Stomach (tissue), 8 donors: ENCODE measurements at regions not wholly inside any gene's neighbourhood (a gene's known extent, or its start where the extent isn't known, plus 50 kb on each side); places are given as distances from the start of the nearest gene placed in this dataset.

Experiments used
- DNase-seq, 2 donors: peaks; one replicate each; pipeline versions ENCODE4 v3.0.0 to v3.0.0-alpha.2; 2013 to 2019
- H3K27ac ChIP-seq, 5 donors: fragments of 200-600 bp in 4 of 5; sonication (generic) in 4 of 5; one replicate each; pipeline ENCODE4 v1.5.1; 2013 to 2019; ENCODE audit warnings: mild to moderate bottlenecking in 1 of 5, moderate library complexity in 1 of 5
- H3K27me3 ChIP-seq, 3 donors: fragments of 200-600 bp; sonication (generic); one replicate each; pipeline ENCODE4 v1.5.1; 2017 to 2019; ENCODE audit warnings: mixed run types in 1 of 3
- H3K36me3 ChIP-seq, 4 donors: fragments of 200-600 bp; sonication (generic); 1 replicate in 3 of 4; 2 replicates in 1 of 4; pipeline ENCODE4 v1.5.1; 2016 to 2019
- H3K4me1 ChIP-seq, 4 donors: fragments of 200-600 bp; sonication (generic); one replicate each; pipeline ENCODE4 v1.5.1; 2016 to 2019
- H3K4me3 ChIP-seq, 4 donors: fragments of 200-600 bp; sonication (generic) in 3 of 4; one replicate each; pipeline ENCODE4 v1.5.1; 2016 to 2019; ENCODE audit warnings: mild to moderate bottlenecking in 1 of 4
- H3K9me3 ChIP-seq, 4 donors: fragments of 200-600 bp; sonication (generic); one replicate each; pipeline ENCODE4 v1.5.1; 2016 to 2019
- CTCF ChIP-seq, 7 experiments: fragments of 450-650 bp in 4 of 7; fragments of 200-600 bp in 3 of 7; sonication (generic) in 3 of 7; IDR thresholded peaks; one replicate each; pipeline ENCODE4 v1.5.1; 2016 to 2019; ENCODE audit warnings: antibody characterized with exemption in 7 of 7, control low read depth in 2 of 7, mild to moderate bottlenecking in 1 of 7
- EP300 ChIP-seq: sonication (generic); formaldehyde crosslinking; IDR thresholded peaks from one replicate; pipeline ENCODE4 v1.6.1; 2017; ENCODE audit warnings: antibody characterized with exemption
- POLR2A ChIP-seq, 4 donors: fragments of 450-650 bp; IDR thresholded peaks; one replicate each; pipeline ENCODE4 v1.6.1; 2016; ENCODE audit warnings: antibody characterized with exemption in 4 of 4, control low read depth in 2 of 4, mild to moderate bottlenecking in 1 of 4, moderate library complexity in 1 of 4
- POLR2AphosphoS5 ChIP-seq, 3 donors: sonication (generic); formaldehyde crosslinking; IDR thresholded peaks; one replicate each; pipeline ENCODE4 v1.6.1; 2016; ENCODE audit warnings: antibody characterized with exemption in 3 of 3
- WGBS, 5 donors: extraction: QIAGEN DNeasy Blood & Tissue Kit in 3 of 5; methylation state at CpG; one replicate each; pipeline versions ENCODE4 v1.1.5 to v1.1.7; 2013 to 2018; 5-methylcytosine and 5-hydroxymethylcytosine counted together
- intact Hi-C: fragments of 100-400 bp; cut with DNase I; formaldehyde crosslinking; loops from one replicate; pipeline ENCODE4 v1.15.1; 2023; ENCODE audit warnings: low total_unique reads
- donor health status: healthy with polysubstance abuse.
- donor health status: Bipolar disorder and iron deficiency.
- donor health status: healthy.

- 62 to 85% (median 75%) methylated on average over 1 of the region's 1 CpG for WGBS, 5 donors
- Histone ChIP-seq H3K4me1 (no peaks in the 10 kb centered on the region), H3K27me3 (no peaks in the 10 kb centered on the region), H3K36me3 (no peaks in the 10 kb centered on the region), H3K27ac (no peak overlapping the region), H3K4me3 (no peak overlapping the region), H3K9me3 (peaks cover 0 to 24% (median 20%) of the 10 kb centered on the region in 4 donors)
- intact Hi-C loops: no loop called here
- DNase-seq: no peak
- TF ChIP-seq POLR2AphosphoS5 (IDR thresholded peaks at IDR 0.05): no peak
- no peak for TF ChIP-seq EP300
- no peak for TF ChIP-seq CTCF (IDR thresholded peaks at IDR 0.05)
- TF ChIP-seq POLR2A (IDR thresholded peaks at IDR 0.05): no peak
Measured at GRCh38 chr3:87924485-87924884, 134.3 kb downstream of the CGGBP1 start.

GRCh38 chr3:87920549-87920948 is 138.3 kb downstream of the CGGBP1 start:
- Histone ChIP-seq H3K27me3 (no peaks in the 10 kb centered on the region), H3K9me3 (peaks cover 0 to 22% (median 16%) of the 10 kb centered on the region in 4 donors), H3K4me1 (no peaks in the 10 kb centered on the region), H3K36me3 (no peaks in the 10 kb centered on the region), H3K27ac (no peak overlapping the region), H3K4me3 (no peak overlapping the region)
- intact Hi-C loops: no loop called here
- WGBS, 5 donors: 26 to 55% (median 35%) methylated on average over 1 of the region's 1 CpG
- no peak for DNase-seq
- no peak for TF ChIP-seq POLR2A (IDR thresholded peaks at IDR 0.05)
- TF ChIP-seq POLR2AphosphoS5 (IDR thresholded peaks at IDR 0.05): no peak
- TF ChIP-seq EP300: no peak
- TF ChIP-seq CTCF (IDR thresholded peaks at IDR 0.05): no peak

GRCh38 chr3:87901141-87901540 is 157.7 kb downstream of the CGGBP1 start:
- Histone ChIP-seq H3K27ac (no peak overlapping the region), H3K4me3 (no peak overlapping the region), H3K4me1 (no peaks in the 10 kb centered on the region), H3K27me3 (no peaks in the 10 kb centered on the region), H3K9me3 (no peaks in the 10 kb centered on the region), H3K36me3 (no peaks in the 10 kb centered on the region)
- 25 to 48% (median 32%) methylated on average over 1 of the region's 1 CpG for WGBS, 5 donors
- no peak for DNase-seq
- intact Hi-C loops: no loop called here
- TF ChIP-seq EP300 (no peak), POLR2AphosphoS5 (IDR thresholded peaks at IDR 0.05) (no peak), CTCF (IDR thresholded peaks at IDR 0.05) (no peak), POLR2A (IDR thresholded peaks at IDR 0.05) (no peak)

- H3K4me3 ChIP-seq: no peak overlapping the region
- TF ChIP-seq EP300 (no peak), POLR2AphosphoS5 (IDR thresholded peaks at IDR 0.05) (no peak), POLR2A (IDR thresholded peaks at IDR 0.05) (no peak), CTCF (IDR thresholded peaks at IDR 0.05) (no peak)
- 5 to 32% (median 18%) methylated on average over 1 of the region's 1 CpG for WGBS, 5 donors
- intact Hi-C loops: no loop called here
- DNase-seq: no peak
- no peaks in the 10 kb centered on the region for H3K27me3 ChIP-seq
- H3K36me3 ChIP-seq: no peaks in the 10 kb centered on the region
- H3K4me1 ChIP-seq: no peaks in the 10 kb centered on the region
- no peak overlapping the region for H3K27ac ChIP-seq
- no peaks in the 10 kb centered on the region for H3K9me3 ChIP-seq
Measured at GRCh38 chr3:87900061-87900460, 158.7 kb downstream of the CGGBP1 start.
